ENCODE measurements at regions not wholly inside any gene's neighbourhood (a gene's known extent, or its start where the extent isn't known, plus 50 kb on each side); places are given as distances from the start of the nearest gene placed in this dataset.
"Not testable (repeated sequence)": the region's sequence is repeated elsewhere in the genome, so short reads cannot be mapped to it uniquely, and the experiment has no call there.

DNA sequence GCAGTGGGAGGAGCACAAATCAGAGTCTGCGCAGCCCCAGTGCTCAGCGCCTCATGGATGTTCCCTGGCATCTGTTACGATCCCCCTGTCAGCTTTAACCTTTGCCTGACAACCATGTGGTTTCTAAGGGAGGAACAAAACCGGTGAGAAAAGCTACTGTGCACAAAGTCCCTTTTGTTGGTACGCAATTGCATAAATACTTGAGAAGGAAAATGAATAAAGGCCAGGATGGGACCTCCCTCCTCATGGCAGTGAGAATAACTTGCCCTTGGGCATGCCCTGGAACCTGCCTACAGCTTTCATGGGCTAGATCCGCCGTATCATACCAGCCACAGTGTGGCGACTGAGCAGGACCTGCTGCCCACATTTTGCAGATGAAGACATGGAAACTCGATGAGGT is 81.0 kb downstream of the RIN2 start:
- Mint-ChIP-seq H3K4me3 (no peak overlapping the region), H3K4me1 (ENCODE audit: unreplicated experiment) (peaks cover 4% of the 10 kb centered on the region), H3K27me3 (no peaks in the 10 kb centered on the region), H3K9me3 (no peaks in the 10 kb centered on the region), H3K36me3 (peaks cover 19% of the 10 kb centered on the region), H3K27ac (no peak overlapping the region)
- TF ChIP-seq, protein P1, sequence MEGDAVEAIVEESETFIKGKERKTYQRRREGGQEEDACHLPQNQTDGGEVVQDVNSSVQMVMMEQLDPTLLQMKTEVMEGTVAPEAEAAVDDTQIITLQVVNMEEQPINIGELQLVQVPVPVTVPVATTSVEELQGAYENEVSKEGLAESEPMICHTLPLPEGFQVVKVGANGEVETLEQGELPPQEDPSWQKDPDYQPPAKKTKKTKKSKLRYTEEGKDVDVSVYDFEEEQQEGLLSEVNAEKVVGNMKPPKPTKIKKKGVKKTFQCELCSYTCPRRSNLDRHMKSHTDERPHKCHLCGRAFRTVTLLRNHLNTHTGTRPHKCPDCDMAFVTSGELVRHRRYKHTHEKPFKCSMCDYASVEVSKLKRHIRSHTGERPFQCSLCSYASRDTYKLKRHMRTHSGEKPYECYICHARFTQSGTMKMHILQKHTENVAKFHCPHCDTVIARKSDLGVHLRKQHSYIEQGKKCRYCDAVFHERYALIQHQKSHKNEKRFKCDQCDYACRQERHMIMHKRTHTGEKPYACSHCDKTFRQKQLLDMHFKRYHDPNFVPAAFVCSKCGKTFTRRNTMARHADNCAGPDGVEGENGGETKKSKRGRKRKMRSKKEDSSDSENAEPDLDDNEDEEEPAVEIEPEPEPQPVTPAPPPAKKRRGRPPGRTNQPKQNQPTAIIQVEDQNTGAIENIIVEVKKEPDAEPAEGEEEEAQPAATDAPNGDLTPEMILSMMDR (conservative IDR thresholded peaks at IDR 0.05) = no peak
- DNase-seq (ENCODE audit: extremely low spot score, unreplicated experiment) = no peak

DNA sequence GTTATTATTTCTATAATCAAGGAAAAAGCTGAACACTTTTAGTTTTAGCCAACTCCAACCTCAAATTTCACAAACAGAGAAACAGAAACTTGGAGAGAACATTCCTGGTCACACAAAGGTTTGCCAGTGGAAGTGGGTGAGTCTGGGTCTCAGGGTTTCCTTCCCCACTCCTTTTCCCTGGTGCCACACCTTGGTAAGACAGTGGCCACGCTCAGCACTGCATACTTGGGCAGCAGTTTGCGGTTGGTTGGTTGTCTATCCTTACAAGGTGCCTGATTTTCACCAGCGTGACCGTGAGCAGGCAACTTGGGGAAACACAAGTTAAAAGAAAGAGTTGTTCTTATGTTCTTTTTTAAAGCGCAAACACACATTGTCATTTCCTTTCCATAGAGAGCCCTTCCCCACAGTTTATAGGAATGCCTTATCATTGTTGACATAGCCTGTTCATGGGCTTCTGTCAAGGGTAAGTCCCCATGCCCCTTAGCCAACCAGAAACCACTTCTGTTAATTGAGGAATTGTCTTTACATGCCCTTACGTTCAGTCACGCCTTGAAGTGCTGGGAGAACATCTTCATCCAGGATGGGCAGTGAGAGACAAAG is 82.2 kb downstream of the RIN2 start:
- no peak overlapping the region for H3K4me3 Mint-ChIP-seq
- peaks cover 4% of the 10 kb centered on the region for H3K4me1 Mint-ChIP-seq (ENCODE audit: unreplicated experiment)
- no peak overlapping the region for H3K27ac Mint-ChIP-seq
- no peak for DNase-seq (ENCODE audit: extremely low spot score, unreplicated experiment)
- TF ChIP-seq, protein P1 (conservative IDR thresholded peaks at IDR 0.05) = no peak
- H3K9me3 Mint-ChIP-seq = no peaks in the 10 kb centered on the region
- H3K36me3 Mint-ChIP-seq = peaks cover 17% of the 10 kb centered on the region
- H3K27me3 Mint-ChIP-seq = no peaks in the 10 kb centered on the region

DNA sequence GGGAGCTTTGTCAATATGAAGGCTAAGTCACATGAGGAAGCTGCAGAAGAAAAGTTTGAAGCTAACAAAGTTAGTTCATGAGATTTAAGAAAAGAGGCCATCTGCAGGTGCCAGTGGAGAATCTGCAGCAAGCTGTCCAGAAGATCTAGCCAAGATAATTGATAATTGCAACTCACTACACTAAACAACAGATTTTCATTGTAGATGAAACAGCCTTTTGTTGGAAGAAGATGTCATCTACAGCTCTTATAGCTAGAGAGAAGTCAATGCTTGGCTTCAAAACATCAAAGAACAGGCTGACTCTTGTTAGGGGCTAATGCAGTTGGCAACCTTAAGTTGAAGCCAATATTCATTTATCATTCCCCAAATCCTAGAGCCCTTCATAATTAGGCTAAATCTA is 83.7 kb downstream of the RIN2 start:
- H3K27ac Mint-ChIP-seq = no peak overlapping the region
- TF ChIP-seq, protein P1 (conservative IDR thresholded peaks at IDR 0.05) = no peak
- peaks cover 4% of the 10 kb centered on the region for H3K4me1 Mint-ChIP-seq (ENCODE audit: unreplicated experiment)
- no peaks in the 10 kb centered on the region for H3K27me3 Mint-ChIP-seq
- no peak overlapping the region for H3K4me3 Mint-ChIP-seq
- no peak for DNase-seq (ENCODE audit: extremely low spot score, unreplicated experiment)
- H3K36me3 Mint-ChIP-seq = peaks cover 22% of the 10 kb centered on the region
- no peaks in the 10 kb centered on the region for H3K9me3 Mint-ChIP-seq

DNA sequence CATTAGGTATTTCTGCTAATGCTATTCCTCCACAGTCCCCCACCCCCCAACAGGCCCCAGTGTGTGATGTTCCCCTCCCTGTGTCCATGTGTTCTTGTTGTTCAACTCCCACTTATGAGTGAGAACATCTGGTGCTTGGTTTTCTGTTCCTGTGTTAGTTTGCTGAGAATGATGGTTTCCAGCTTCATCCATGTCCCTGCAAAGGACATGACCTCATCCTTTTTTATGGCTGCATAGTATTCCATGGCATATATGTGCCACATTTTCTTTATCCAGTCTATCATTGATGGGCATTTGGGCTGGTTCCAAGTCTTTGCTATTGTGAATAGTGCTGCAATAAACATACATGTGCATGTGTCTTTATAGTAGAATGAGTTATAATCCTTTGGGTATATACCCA is 86.8 kb downstream of the RIN2 start:
- not testable (repeated sequence) for H3K27me3 Mint-ChIP-seq; H3K4me3 Mint-ChIP-seq; H3K9me3 Mint-ChIP-seq; H3K27ac Mint-ChIP-seq; H3K4me1 Mint-ChIP-seq (ENCODE audit: unreplicated experiment); DNase-seq (ENCODE audit: extremely low spot score, unreplicated experiment)
- H3K36me3 Mint-ChIP-seq = peaks cover 18% of the 10 kb centered on the region

DNA sequence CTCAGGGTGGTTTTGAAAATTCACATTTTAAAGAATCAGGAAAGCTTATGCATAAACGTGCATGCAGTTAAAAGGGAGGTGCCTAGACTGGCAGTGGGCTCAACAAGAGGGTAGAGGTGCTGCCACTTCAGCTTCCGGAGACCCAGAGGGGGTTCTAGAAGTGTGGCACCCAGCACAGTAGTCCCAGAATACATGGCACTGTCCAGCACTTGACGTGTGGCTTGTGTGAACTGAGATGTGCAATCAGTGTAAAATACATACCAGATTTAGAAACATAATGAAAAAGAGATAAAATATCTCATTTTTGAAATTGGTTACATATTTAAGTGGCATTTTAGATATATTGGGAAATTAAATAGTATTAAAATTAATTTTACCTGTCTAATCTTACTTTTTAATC is 89.3 kb downstream of the RIN2 start:
- DNase-seq (ENCODE audit: extremely low spot score, unreplicated experiment) = no peak
- no peaks in the 10 kb centered on the region for H3K9me3 Mint-ChIP-seq
- H3K4me1 Mint-ChIP-seq (ENCODE audit: unreplicated experiment) = peaks cover 14% of the 10 kb centered on the region
- TF ChIP-seq, protein P1 (conservative IDR thresholded peaks at IDR 0.05) = no peak
- H3K27ac Mint-ChIP-seq = no peak overlapping the region
- peaks cover 17% of the 10 kb centered on the region for H3K36me3 Mint-ChIP-seq
- no peaks in the 10 kb centered on the region for H3K27me3 Mint-ChIP-seq
- no peak overlapping the region for H3K4me3 Mint-ChIP-seq

GRCh38 chr20:19849341-19850197 is 91.5 kb downstream of the RIN2 start:
- H3K27ac Mint-ChIP-seq = peak overlapping the region; percentile 17

More at GRCh38 chr20:19849341-19850197, 91.5 kb downstream of the RIN2 start:
- TF ChIP-seq, protein P1 (conservative IDR thresholded peaks at IDR 0.05) = no peak
- H3K9me3 Mint-ChIP-seq = no peaks in the 10 kb centered on the region
- H3K4me1 Mint-ChIP-seq (ENCODE audit: unreplicated experiment) = peaks cover 14% of the 10 kb centered on the region
- H3K27me3 Mint-ChIP-seq = no peaks in the 10 kb centered on the region
- peaks cover 13% of the 10 kb centered on the region for H3K36me3 Mint-ChIP-seq
- no peak overlapping the region for H3K4me3 Mint-ChIP-seq
- DNase-seq (ENCODE audit: extremely low spot score, unreplicated experiment) = no peak

Data from type B pancreatic cell (in vitro differentiated cells).